SJSA1 (cell line): ENCODE measurements at regions not wholly inside any gene's neighbourhood (a gene's known extent, or its start where the extent isn't known, plus 50 kb on each side); places are given as distances from the start of the nearest gene placed in this dataset.
"Not testable (repeated sequence)": the region's sequence is repeated elsewhere in the genome, so short reads cannot be mapped to it uniquely, and the experiment has no call there.

Source experiments
- DNase-seq, 2 experiments: peaks; one replicate each; pipeline ENCODE4 v3.0.0-alpha.2; 2015 to 2020; ENCODE audit warnings: low spot score in 2 of 2, low read depth in 1 of 2
- H3K27ac ChIP-seq: fragments of 250-450 bp; sonication (Bioruptor Pico); 2 replicates; pipeline ENCODE4 v1.5.1; 2020; ENCODE audit warnings: mild to moderate bottlenecking, moderate library complexity
- H3K27me3 ChIP-seq: fragments of 250-450 bp; sonication (Bioruptor Pico); replicated peaks from 2 replicates; pipeline ENCODE4 v1.5.1; 2020; ENCODE audit warnings: mild to moderate bottlenecking, moderate library complexity
- H3K36me3 ChIP-seq: fragments of 250-450 bp; sonication (Bioruptor Pico); 2 replicates; pipeline ENCODE4 v1.5.1; 2020; ENCODE audit warnings: mild to moderate bottlenecking
- H3K4me1 ChIP-seq: fragments of 250-450 bp; sonication (Bioruptor Pico); replicated peaks from 2 replicates; pipeline ENCODE4 v1.6.1; 2021; ENCODE audit warnings: mild to moderate bottlenecking
- H3K4me3 ChIP-seq: fragments of 250-450 bp; sonication (Bioruptor Pico); 2 replicates; pipeline ENCODE4 v1.5.1; 2020; ENCODE audit warnings: mild to moderate bottlenecking
- H3K9me3 ChIP-seq: fragments of 250-450 bp; sonication (Bioruptor Pico); replicated peaks from 2 replicates; pipeline ENCODE4 v1.5.1; 2020; ENCODE audit warnings: mild to moderate bottlenecking

DNA sequence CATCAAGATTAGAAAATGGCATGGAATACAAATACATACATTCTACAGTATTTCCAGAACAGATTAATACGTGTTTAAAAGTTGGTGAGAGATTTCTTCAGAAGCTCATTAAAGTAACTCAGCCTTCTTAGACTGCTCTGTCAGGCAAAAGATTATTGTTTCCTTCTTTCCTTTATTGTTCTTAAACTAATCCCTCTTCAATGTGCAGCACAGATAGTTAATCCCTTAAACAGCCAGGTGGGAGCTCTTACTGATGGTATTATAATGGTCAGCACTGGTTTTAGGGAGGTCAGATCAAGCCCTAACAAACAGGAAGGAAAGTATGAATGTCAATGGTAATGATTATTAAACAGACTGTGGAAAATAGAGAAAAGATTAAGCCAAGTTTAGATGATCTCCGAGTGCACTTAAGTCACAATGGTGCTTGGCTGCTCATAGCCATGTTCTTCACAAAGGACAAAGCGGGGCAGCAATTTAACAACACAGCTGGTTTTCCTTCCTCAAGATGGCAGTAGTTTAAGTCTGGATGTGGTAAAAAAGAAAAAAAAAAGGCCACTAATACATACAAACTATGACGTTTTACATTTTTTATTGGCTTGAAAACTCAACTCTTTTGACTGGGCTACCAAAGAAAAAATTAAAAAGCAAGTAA is 992.6 kb downstream of the PCDH9 start:
- Histone ChIP-seq H3K27me3 (no peaks in the 10 kb centered on the region), H3K9me3 (no peaks in the 10 kb centered on the region), H3K36me3 (no peaks in the 10 kb centered on the region), H3K4me1 (no peaks in the 10 kb centered on the region), H3K4me3 (no peak overlapping the region), H3K27ac (no peak overlapping the region)
- DNase-seq = no peak

DNA sequence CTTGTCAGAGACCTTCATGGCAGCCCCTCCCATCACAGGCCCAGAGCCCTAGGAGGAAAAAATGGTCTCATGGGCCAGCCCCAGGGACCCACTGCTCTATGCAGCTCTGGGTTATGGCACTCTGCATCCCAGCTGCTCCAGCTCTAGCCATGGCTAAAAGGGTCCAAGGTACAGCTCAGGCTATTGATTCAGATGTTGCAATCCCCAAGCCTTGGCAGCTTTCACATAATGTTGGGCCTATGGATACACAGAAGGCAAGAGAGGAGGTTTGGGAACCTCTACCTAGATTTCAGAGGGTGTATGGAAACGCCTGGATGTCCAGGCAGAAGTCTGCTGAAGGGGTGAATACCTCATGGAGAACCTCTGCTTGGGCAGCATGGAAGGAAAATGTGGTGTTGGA is 996.0 kb downstream of the PCDH9 start:
- H3K4me3 ChIP-seq = no peak overlapping the region
- H3K9me3 ChIP-seq = no peaks in the 10 kb centered on the region

GRCh38 chr13:66231958-66232357 is 998.2 kb downstream of the PCDH9 start:
- not testable (repeated sequence) for H3K36me3 ChIP-seq, H3K27me3 ChIP-seq, H3K27ac ChIP-seq, H3K4me3 ChIP-seq, H3K9me3 ChIP-seq, DNase-seq, H3K4me1 ChIP-seq

More for the DNA sequence above, 996.0 kb downstream of the PCDH9 start:
- Histone ChIP-seq H3K4me1 (no peaks in the 10 kb centered on the region), H3K27ac (no peak overlapping the region), H3K36me3 (no peaks in the 10 kb centered on the region), H3K27me3 (no peaks in the 10 kb centered on the region)
- DNase-seq = no peak

DNA sequence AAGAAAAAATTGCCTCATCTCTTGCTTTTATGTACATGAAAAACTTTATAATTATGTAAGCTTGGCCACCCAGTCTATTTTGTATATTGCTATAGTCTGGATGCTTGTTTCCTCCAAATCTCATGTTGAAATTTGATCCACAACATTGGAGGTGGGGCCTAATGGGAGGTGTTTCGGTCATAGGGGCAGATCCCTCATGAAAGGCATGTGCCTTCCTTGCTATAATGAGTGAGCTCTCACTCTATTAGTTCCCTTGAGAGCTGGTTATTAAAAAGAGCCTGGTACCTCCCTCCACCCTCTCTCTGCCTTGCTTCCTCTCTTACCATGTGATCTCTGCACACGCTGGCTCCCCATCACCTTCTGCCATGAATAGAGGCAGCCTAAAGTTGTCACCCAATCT is 1005.1 kb downstream of the PCDH9 start:
- no peaks in the 10 kb centered on the region for H3K9me3 ChIP-seq
- no peak overlapping the region for H3K4me3 ChIP-seq
- H3K36me3 ChIP-seq = no peaks in the 10 kb centered on the region
- no peak for DNase-seq
- no peaks in the 10 kb centered on the region for H3K27me3 ChIP-seq
- no peaks in the 10 kb centered on the region for H3K4me1 ChIP-seq
- H3K27ac ChIP-seq = no peak overlapping the region

DNA sequence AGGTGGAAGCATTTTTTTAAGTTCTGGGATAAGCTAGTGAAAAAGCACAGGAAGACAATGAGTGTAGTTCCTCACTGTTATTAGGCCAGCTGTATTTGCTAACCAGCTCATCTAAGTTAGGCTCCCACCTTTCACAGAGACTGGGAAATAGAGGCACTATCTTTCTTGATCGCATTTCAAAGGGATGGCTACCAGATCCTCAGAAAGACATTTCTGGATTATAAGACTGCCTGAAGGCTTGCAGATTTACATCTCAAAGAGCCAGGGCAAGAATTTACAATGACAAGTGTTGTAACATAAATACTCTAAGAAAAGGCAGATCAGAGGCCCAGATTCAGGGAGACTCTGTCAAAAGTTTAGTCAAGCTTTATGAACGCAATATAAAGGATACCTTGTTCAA is 1005.5 kb downstream of the PCDH9 start:
- Histone ChIP-seq H3K27ac (no peak overlapping the region), H3K9me3 (no peaks in the 10 kb centered on the region), H3K4me1 (no peaks in the 10 kb centered on the region), H3K4me3 (no peak overlapping the region), H3K36me3 (no peaks in the 10 kb centered on the region), H3K27me3 (no peaks in the 10 kb centered on the region)
- DNase-seq = no peak

GRCh38 chr13:66222926-66223325 is 1007.2 kb downstream of the PCDH9 start:
- Histone ChIP-seq H3K9me3 (no peaks in the 10 kb centered on the region), H3K27ac (no peak overlapping the region), H3K4me3 (no peak overlapping the region), H3K27me3 (no peaks in the 10 kb centered on the region), H3K36me3 (no peaks in the 10 kb centered on the region), H3K4me1 (no peaks in the 10 kb centered on the region)
- no peak for DNase-seq

DNA sequence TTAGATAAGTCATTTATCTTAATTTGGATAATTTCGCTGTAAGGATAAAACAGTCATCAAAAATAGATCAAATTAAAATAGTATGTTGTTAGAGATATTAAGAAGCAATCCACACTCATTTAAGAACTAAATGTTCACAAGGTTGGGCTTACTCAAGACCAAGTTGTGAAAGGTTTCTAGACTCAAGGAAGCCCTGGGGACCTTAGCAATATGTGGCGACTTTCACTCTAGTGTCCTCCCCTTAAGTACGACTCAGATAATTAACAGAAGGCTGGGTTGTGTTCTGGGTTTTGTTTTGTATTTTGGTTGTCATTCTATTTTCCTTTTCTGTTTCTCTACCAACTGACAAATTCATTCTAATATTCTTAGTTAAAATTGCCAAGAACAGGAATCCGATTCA is 1008.0 kb downstream of the PCDH9 start:
- H3K36me3 ChIP-seq = no peaks in the 10 kb centered on the region
- no peaks in the 10 kb centered on the region for H3K27me3 ChIP-seq
- H3K4me1 ChIP-seq = no peaks in the 10 kb centered on the region
- DNase-seq = no peak
- H3K4me3 ChIP-seq = no peak overlapping the region
- H3K27ac ChIP-seq = no peak overlapping the region
- no peaks in the 10 kb centered on the region for H3K9me3 ChIP-seq

- DNase-seq = no peak
- H3K9me3 ChIP-seq = no peaks in the 10 kb centered on the region
- no peak overlapping the region for H3K27ac ChIP-seq
- H3K27me3 ChIP-seq = no peaks in the 10 kb centered on the region
- no peaks in the 10 kb centered on the region for H3K36me3 ChIP-seq
- H3K4me3 ChIP-seq = no peak overlapping the region
- H3K4me1 ChIP-seq = no peaks in the 10 kb centered on the region
Observed at GRCh38 chr13:66219506-66219905, 1010.6 kb downstream of the PCDH9 start.

GRCh38 chr13:66218583-66218982 is 1011.6 kb downstream of the PCDH9 start:
- Histone ChIP-seq H3K4me3 (no peak overlapping the region), H3K9me3 (no peaks in the 10 kb centered on the region), H3K36me3 (no peaks in the 10 kb centered on the region), H3K27me3 (no peaks in the 10 kb centered on the region), H3K27ac (no peak overlapping the region), H3K4me1 (no peaks in the 10 kb centered on the region)
- no peak for DNase-seq

GRCh38 chr13:66216728-66217127 is 1013.4 kb downstream of the PCDH9 start:
- Histone ChIP-seq H3K4me1 (no peaks in the 10 kb centered on the region), H3K27ac (no peak overlapping the region), H3K9me3 (no peaks in the 10 kb centered on the region), H3K27me3 (no peaks in the 10 kb centered on the region), H3K36me3 (no peaks in the 10 kb centered on the region), H3K4me3 (no peak overlapping the region)
- no peak for DNase-seq

DNA sequence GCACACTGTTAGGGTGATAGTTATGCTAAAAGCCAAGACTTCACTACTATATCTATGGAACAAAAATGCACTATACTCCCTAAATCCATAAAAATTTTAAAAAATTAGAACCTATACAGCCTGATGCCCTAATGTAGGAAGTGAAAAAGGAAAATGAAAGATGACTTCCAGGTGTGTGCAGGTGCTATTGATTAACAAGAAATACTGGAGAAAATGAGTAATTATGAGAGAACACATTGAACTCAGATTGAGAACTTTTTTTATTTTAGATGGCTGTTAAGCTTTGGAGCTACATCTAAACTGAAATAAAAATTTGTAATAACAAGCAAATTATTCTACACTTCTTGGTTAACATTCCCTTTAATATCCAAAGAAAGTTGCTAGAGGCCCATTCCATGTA is 1015.7 kb downstream of the PCDH9 start:
- no peak for DNase-seq
- Histone ChIP-seq H3K4me1 (peaks cover 7% of the 10 kb centered on the region; the same call in 1 of the 2 replicates), H3K27ac (no peak overlapping the region), H3K4me3 (no peak overlapping the region), H3K9me3 (no peaks in the 10 kb centered on the region), H3K27me3 (no peaks in the 10 kb centered on the region), H3K36me3 (no peaks in the 10 kb centered on the region)

- Histone ChIP-seq H3K27ac (no peak overlapping the region), H3K4me3 (no peak overlapping the region), H3K4me1 (peaks cover 7% of the 10 kb centered on the region; the same call in 1 of the 2 replicates), H3K9me3 (no peaks in the 10 kb centered on the region), H3K36me3 (no peaks in the 10 kb centered on the region), H3K27me3 (no peaks in the 10 kb centered on the region)
- no peak for DNase-seq
Observed at GRCh38 chr13:66212511-66212910, 1017.6 kb downstream of the PCDH9 start.

GRCh38 chr13:66210677-66211076 is 1019.5 kb downstream of the PCDH9 start:
- no peaks in the 10 kb centered on the region for H3K36me3 ChIP-seq
- H3K27ac ChIP-seq = no peak overlapping the region
- peak in 1 of 2 experiments; percentile 42 for DNase-seq
- H3K9me3 ChIP-seq = no peaks in the 10 kb centered on the region
- peaks cover 7% of the 10 kb centered on the region; the same call in 1 of the 2 replicates for H3K4me1 ChIP-seq
- no peaks in the 10 kb centered on the region for H3K27me3 ChIP-seq
- no peak overlapping the region for H3K4me3 ChIP-seq

GRCh38 chr13:66208589-66208988 is 1021.5 kb downstream of the PCDH9 start:
- Histone ChIP-seq H3K36me3 (no peaks in the 10 kb centered on the region), H3K27me3 (no peaks in the 10 kb centered on the region), H3K27ac (no peak overlapping the region), H3K9me3 (no peaks in the 10 kb centered on the region), H3K4me3 (no peak overlapping the region), H3K4me1 (peaks cover 7% of the 10 kb centered on the region; the same call in 1 of the 2 replicates)
- DNase-seq = no peak

GRCh38 chr13:66207610-66208009 is 1022.5 kb downstream of the PCDH9 start:
- no peak for DNase-seq
- no peaks in the 10 kb centered on the region for H3K9me3 ChIP-seq
- H3K36me3 ChIP-seq = no peaks in the 10 kb centered on the region
- H3K4me3 ChIP-seq = no peak overlapping the region
- H3K4me1 ChIP-seq = peaks cover 7% of the 10 kb centered on the region; the same call in 1 of the 2 replicates
- no peaks in the 10 kb centered on the region for H3K27me3 ChIP-seq
- no peak overlapping the region for H3K27ac ChIP-seq
